ENCODE measurements at regions not wholly inside any gene's neighbourhood (a gene's known extent, or its start where the extent isn't known, plus 50 kb on each side); places are given as distances from the start of the nearest gene placed in this dataset.

DNA sequence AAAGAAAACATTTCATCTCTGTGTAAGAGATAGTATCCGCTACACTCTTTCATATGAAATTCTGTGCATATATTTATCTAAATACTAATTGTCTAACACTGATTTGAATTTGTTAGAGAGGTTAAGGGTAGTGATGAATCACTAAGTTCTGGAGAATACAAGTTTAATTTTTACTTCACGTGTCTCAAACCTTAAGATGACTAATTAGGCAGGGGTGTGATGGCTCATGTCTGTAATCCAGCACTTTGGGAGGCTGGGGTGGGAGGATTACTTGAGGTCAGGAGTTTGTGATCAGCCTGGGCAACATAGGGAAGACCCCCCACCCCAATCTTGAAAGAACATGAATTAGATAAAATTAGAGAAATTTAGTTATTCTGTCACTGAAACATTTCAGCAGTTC, 2241.9 kb downstream of the PCDH7 start:
- DNase-seq = no peak

- DNase-seq = no peak
Measured at GRCh38 chr4:32985256-32985655, 2265.1 kb downstream of the PCDH7 start.

GRCh38 chr4:32986236-32986635, 2266.1 kb downstream of the PCDH7 start:
- no peak for DNase-seq

GRCh38 chr4:32987111-32987510, 2266.9 kb downstream of the PCDH7 start:
- DNase-seq = no peak

DNA sequence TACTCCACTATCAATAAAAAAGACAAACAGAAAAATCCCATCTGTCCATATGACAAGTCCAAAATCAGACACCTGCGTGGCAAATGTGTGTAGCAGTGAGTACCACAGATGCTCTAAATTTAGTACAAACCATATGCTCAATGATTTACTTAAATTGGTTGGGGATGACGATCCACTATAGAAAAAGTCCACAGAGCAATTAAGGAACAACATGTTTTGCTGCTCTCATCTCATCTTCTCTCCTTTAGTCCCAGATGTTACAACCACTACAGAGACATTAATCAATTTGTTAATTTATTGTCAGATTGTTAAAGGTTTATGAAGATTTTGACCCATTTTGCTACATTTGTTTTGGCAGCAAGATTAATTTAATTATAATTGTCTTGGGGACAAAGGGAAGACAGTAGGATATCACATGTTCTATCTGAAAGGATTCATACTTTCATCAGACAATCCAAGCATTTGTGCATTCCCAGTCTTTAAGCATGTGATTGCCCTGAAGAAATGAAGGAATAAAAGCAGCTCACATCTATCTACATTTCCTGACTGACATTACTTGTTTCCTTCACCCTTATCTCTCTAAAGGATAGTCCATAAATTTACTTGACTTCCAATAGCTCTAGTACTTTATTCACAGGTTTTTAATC, 2268.1 kb downstream of the PCDH7 start:
- no peak for DNase-seq

- DNase-seq = no peak
Measured at GRCh38 chr4:32991663-32992062, 2271.5 kb downstream of the PCDH7 start.

- no peak for DNase-seq
Measured at GRCh38 chr4:32994981-32995881, 2275.1 kb downstream of the PCDH7 start.

GRCh38 chr4:33013282-33013681, 2293.1 kb downstream of the PCDH7 start:
- no peak for DNase-seq

GRCh38 chr4:33025236-33025635, 2305.1 kb downstream of the PCDH7 start:
- no peak for DNase-seq

DNA sequence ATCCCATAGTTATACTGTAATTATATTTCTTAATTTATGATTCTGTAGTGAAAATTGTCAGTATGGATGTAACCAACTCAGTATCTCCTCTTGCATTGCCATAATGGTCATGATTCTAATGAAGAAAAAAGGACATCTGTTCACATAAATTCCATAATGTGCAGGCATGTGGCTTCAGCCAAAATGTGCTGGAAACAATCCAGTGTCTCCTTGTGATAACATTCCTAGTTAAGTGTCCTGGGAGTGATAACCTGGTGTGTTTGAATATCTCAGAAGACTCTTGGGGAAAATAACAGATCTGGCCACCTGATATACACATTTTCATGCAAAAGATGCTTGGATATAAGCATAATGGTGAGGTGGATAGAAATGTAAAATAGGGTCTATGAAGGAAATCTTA, 2309.8 kb downstream of the PCDH7 start:
- DNase-seq = no peak

GRCh38 chr4:33031328-33031727, 2311.2 kb downstream of the PCDH7 start:
- DNase-seq = no peak

DNA sequence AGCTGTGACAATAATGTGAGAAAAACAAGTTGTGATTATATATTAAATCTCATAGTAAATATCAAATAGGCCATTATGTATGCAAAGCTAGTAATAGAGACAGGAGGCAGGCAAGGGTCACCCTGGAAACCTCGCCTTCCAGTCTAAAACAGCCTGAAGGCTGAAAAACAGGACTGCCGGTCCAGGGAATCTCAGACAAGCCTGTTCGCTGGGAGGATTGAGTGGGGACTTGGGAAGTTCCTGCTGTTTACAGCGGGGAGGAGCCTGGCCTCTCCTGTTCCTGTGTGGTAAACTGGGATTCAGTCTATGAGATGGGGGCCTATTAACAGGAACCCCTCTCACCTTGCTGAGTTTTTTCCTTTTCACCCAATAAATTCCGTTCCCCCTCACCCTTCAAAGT, 2317.3 kb downstream of the PCDH7 start:
- DNase-seq = no peak

DNA sequence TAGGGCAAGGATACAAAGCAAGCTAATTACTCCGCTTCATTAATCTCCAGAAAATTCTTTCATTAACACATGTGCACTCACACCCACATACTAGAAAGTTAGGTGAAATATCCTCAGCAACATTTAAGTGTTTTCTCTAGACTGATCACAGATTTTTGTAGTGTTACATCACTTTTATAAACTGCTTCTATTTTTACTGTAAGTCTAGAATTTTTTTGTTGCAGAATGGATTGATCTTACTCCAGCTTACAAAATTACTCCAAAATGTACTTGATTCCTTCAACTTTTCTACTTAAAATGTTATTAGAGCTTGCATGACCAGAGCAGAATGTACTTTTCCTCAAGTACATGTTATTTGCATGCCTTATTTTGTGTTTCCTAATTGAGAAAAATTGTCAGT, 2325.2 kb downstream of the PCDH7 start:
- DNase-seq = no peak

DNA sequence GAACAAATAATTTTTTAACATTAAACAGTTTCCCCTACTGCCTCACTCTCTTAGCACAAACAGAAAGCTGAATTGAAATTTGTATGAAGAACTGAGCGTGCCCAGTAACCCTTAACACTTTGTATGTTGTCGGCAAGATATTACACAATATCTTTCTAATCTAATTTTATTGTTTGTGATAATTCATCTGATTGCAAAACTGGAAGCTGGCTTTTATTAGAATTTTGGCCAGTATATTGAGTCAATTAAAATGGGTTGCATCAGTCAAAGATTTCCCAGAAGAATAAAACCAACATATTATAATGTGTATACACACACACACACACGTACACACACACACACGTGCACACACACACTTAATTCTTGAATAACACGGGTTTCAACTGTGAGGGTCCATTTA, 2332.1 kb downstream of the PCDH7 start:
- no peak for DNase-seq

DNA sequence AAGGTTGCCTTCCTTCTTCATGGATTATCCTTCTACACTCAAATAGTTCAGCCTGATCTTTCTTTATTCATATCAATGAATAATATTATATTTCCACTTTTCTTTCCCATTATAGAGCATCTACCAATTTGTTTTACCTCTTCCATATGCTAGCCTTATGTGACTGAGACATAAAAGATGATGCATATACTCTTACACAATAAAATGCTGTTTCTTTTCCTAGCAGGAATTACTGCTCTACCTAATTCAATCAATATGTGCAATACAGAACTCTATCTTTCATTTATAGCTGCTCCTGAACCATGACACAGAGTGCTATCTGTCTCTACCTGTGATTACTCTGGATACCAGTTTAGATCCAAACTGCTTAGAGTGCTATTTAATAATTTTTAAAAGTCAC, 2334.0 kb downstream of the PCDH7 start:
- DNase-seq = no peak

DNA sequence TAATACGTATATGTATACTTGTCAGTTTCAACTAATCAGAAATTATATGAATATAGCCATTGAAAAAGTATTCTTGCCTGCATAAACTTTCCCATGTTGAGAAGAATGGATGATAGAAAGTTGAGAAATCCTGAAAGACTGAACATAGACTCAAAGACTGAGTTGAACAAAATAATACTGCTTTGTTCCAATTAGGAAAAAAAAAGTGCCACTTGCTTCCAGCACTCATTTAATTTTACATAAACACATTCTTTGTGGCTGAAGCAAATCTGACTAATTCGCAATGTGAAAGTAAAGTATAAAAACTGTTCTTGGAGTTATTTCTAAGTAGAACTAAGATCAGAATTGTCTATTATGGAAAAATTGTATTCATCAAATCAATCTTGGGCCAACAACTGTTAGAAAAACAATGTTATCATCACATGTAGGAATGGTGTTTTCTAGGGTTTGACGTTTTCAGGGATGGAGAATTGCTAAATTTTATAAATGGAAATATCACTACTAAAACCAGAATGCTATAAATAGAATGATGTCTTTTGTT, 2334.6 kb downstream of the PCDH7 start:
- no peak for DNase-seq

GRCh38 chr4:33057736-33058135, 2337.6 kb downstream of the PCDH7 start:
- DNase-seq = no peak

- no peak for DNase-seq
Measured at GRCh38 chr4:33058998-33059397, 2338.8 kb downstream of the PCDH7 start.

DNA sequence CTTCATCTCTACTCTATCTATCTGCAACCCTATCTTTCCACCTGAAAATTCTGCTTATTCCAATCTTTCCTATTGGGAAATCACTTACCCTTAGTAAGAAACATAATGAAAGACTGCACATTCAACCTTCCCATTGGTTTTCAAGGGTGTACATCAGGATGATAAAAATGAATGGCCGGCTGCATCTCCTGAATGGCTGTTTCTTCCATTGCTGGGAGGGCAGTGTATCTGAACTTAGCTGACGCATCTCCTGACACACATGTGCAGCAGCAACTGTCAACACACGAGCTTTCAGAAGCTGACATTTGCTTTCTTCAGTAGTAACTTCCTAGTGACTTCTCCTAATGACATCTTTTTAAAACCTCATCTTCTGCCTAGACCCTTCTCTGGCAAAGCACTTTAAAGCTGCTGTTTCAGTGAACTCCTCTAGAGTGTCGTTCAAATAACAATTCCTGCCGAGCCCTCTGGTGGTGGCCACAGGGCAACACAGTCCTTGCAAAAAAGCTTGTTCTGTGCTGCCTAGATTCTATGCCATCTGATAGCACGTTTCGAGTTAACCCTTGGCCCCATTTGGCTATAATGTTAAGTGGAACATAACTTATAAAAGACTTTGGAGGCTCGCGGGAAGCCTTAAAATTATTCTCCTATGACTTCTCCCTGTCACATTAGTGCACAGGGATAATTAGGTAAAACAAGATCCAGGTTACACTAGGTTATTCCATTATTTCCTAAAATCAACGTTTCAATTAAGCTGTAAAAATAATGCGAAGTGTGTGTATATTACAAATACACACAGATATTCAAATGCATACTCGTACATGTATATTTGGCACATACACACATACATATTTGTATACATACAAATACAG, 2340.7 kb downstream of the PCDH7 start:
- no peak for DNase-seq

DNA sequence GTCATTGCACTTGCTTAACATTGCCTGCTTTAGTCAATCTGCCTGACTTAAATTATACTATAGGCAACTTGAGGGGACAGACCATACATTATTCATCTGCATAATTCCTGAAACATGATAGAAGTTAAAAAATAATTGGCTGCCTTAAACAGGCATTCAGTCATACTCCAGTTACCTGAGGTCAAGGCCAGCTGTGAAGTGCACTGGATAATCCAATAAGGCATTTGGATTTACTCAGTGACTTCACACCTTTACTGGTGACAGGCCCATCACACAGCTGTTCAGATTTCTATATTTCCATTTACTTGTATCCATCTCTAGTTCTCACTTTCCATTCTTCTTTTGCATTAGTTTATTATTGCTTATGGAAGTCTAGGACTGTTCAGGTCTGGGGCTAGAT, 2341.6 kb downstream of the PCDH7 start:
- no peak for DNase-seq

GRCh38 chr4:33062155-33062806, 2342.1 kb downstream of the PCDH7 start:
- no peak for DNase-seq

DNA sequence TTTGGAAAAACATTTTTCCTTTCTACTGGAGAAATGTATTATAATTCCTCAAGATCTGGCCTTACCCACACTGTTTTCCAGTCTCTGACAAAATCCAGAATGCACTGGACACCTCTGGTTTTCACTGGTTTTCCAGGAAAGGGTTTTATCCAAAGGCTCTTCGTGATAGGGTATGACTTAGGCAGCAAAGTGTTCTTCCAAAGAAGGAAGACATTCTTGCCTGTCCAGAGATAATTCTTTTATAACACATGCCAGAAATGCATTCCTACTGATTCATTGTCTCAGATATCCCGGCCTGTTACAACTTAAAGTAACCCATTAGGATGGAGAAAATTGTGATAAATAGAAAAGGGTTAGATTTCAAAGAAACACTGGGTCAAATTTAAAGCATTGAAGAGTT, 2343.1 kb downstream of the PCDH7 start:
- no peak for DNase-seq

DNA sequence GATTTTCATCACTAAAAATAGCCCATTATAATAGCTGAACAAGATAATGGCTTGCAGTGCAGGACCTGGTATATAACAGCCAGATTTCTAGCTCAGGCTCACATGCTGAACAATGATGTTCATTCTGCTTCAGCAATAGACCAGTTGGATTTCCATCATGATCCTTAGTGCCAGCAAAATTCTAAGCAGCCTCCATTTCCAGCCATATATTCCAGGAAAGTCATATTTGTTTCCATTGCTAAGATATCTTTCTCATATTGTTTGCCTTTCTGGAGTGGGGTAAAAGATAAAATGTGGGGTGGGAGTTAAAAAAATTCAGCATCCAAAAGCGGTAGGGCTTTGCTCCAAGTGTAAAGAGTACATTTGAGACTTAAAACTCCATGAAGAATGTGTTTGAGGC, 2344.1 kb downstream of the PCDH7 start:
- no peak for DNase-seq

Data from NCI-H1048 (cell line).